OCI-LY3 (cell line): ENCODE measurements at regions not wholly inside any gene's neighbourhood (a gene's known extent, or its start where the extent isn't known, plus 50 kb on each side); places are given as distances from the start of the nearest gene placed in this dataset.

ENCODE experiments used
- CTCF ChIP-seq: fragments of 200-600, 300-600 bp; sonication (generic); IDR thresholded peaks from 2 replicates; pipeline ENCODE4 v1.5.1; 2014; ENCODE audit warnings: antibody characterized with exemption, low read length, low read depth
- EZH2phosphoT487 ChIP-seq: fragments of 200-600 bp; shearing (Covaris generic); IDR thresholded peaks from 2 replicates; pipeline ENCODE4 v1.6.1; 2018; ENCODE audit warnings: antibody characterized with exemption, mixed run types, low read depth

GRCh38 chr12:115012861-115013235 lies 328.9 kb upstream of the TBX3 start:
- no peak for TF ChIP-seq CTCF
- no peak for TF ChIP-seq EZH2phosphoT487
